Activated effector memory CD4-positive, alpha-beta T cell treated with anti-CD3 and anti-CD28 coated beads, Interleukin-2, amount 50 U/mL, for 16 hours (primary cell): ENCODE measurements at regions not wholly inside any gene's neighbourhood (a gene's known extent, or its start where the extent isn't known, plus 50 kb on each side); places are given as distances from the start of the nearest gene placed in this dataset.
"Not testable (repeated sequence)": the region's sequence is repeated elsewhere in the genome, so short reads cannot be mapped to it uniquely, and the experiment has no call there.

ENCODE experiments used
- DNase-seq: peaks from one replicate; pipeline ENCODE4 v3.0.0-alpha.2; 2020

DNA sequence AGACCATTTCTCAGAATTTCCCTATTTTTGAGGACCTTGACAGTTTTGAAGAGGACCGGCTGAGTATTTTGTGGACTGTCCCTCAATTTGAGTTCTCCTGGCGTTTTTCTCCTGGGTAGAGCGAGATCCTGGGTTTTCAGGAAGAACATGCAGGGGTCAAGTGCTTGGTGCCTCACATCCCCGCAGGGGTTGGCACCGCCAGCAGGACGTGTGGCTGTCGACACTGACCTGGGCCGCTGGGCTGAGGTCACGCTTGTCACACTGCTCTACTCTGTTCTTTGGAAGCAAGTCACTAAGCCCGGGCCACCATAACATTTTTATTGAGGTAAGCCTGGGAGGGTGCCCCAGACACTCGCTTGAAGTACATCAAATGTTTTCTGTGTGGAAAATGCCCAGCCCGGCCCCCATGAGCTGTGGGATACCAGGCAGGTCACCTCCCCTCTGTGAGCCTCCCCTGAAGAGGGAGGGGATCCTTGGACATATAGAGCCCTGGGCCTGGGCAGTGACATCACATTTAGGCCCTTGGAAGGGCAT lies 112.0 kb downstream of the NPIPB11 start:
- peak; percentile 34 for DNase-seq

DNA sequence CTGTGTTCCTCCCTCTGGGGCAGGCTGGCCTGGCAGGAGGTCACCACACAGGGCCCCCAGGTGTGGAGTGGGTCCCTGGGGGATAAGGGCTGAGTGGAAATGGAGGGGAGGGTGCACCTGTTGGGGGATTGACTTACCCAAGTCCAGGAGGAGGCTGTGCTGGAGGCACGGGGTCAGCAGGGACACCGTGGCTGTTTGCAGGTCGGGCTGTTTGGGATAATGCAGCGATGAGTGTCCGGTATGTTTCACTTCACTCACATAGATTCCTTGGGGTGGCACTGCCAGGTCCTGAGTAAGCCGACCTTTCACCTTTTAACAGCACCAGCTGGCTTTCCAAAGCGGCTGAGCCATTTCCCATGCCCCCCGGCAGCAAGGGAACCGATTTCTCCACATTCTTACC lies 113.0 kb downstream of the NPIPB11 start:
- peak; percentile 17 for DNase-seq

DNA sequence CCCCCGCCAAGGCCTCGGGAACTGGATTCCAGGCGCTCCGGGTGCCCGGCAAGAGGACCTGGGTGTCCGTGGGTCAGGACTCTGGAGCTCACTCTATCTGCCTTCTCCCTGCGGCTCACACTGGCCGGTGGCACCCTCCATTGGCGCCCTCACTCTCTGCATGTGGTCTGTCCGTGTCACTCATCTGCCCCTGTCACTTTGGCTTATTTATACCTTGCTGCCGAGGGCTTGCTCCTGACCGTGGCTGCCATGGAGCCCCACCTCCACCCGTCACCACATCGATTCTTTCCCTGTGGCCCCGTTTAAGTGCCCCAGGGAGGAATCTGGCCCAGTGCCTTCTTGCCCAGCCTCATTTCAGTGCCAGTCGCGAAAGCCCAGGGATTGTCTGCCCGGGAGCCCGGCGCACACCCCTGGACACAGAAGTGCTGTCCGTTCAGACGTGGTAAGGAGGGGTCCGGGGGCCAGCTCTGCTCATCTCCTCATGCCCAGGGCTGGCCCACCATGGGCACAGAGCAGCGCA lies 113.5 kb downstream of the NPIPB11 start:
- peak; percentile 50 for DNase-seq

DNA sequence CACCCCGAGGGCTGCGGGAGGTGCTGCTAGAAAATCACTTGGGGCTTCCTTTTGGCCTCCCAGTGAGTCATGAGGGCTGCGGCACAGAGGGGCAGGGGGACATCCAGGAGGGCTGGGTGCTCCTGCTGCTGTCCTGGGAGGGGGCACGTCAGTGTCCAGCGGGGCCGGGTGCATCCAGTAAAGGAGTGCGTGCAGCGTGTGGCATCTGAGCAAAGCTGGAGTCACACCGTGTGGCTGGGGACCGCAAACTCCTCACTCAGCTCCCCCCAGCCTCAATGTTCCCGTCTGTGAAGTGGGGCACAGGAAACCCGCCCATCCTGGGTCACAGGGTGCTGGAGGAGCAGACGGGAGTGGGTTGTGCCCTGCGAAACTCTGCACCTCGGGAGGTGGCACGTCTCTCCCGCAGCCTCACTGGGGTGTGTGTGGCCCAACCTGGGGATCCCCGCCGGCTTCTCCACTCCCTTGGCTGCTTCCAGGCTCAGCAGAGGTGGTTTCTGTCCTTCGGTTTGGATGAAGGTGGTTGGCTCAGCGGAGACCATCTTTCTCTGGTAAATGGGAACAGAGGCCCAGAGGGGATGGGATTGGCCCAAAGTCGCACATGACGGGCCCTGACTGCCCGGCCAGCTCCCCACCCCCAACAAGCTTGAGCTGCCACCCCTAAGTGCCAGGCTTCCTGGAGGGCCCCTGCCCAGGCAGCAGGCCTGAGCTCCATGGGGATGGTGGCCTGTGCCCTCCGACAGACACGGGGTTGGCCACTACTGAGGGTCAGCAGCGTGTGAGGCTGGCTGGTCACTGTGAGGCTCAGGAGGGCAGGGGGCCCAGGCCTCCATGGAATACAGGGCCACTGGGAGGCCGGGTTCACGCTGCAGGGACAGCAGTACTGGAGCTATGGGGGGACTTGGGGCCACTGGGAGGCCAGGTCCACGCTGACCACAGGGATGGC lies 114.9 kb downstream of the NPIPB11 start:
- DNase-seq, result peak; percentile 66

DNA sequence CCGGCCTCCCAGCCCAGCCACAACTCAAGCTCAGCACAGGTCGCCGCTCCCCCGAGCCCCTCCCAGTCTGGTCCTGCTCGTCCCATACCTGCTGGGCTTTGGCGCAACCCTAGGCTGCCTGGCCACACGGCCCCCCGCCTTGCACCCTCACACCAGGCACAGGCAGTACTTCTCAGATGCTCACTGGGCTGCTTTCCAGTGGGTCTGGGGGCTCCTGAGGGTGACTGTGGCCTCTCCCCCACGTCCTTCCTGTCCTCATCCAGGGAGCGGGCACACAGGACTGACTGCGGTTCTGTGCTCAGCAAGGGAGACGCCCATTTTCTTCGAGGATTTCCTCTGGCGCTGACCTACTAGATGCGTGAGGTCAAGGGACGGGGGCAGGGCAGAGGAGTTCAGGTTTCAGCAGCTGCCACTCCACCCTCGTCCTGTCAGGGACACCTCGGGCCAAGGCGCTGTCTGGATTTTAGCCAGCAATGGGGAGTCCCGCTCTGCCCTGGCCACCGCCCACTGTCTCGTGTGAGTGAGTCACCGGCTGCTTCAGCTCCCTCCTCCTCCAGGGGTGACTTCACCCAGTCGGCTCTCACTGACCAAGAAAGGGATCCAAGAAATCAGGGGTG lies 115.8 kb downstream of the NPIPB11 start:
- DNase-seq, result peak; percentile 88

DNA sequence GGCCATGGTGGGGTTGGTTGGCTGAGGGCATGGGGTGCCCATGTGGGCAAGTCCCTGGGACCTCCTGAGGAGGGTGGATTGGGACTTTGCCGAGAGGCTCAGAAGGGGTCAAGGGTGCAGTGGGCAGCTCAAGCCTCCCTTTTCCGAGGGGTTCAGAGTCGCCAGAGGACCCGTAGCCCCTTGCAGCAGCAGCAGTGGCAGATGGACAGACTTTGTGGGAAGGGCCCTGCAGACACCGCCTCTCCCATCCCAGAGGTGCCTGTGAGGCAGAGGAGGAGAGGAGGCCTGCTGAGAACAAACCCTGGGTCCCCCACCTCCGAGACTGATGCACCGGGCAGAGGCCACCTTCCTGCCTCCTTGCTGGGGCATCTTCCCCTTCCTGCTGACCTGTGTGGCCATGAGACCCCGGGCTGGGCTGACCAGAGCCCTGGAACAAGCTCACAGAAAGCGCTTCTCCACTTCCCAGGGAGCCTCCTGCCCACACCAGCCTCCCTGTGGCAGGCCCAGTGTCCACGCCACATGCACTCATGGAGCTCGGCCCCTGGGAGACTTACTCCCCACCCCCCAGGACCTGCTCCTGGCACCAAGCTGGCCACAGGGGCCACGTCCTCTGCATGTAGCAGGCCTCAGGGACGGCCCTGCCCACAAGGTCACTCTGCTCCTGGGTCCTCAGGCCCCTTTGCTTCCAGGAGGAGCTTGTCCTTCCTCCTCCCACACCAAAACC lies 116.8 kb downstream of the NPIPB11 start:
- peak; percentile 55 for DNase-seq

DNA sequence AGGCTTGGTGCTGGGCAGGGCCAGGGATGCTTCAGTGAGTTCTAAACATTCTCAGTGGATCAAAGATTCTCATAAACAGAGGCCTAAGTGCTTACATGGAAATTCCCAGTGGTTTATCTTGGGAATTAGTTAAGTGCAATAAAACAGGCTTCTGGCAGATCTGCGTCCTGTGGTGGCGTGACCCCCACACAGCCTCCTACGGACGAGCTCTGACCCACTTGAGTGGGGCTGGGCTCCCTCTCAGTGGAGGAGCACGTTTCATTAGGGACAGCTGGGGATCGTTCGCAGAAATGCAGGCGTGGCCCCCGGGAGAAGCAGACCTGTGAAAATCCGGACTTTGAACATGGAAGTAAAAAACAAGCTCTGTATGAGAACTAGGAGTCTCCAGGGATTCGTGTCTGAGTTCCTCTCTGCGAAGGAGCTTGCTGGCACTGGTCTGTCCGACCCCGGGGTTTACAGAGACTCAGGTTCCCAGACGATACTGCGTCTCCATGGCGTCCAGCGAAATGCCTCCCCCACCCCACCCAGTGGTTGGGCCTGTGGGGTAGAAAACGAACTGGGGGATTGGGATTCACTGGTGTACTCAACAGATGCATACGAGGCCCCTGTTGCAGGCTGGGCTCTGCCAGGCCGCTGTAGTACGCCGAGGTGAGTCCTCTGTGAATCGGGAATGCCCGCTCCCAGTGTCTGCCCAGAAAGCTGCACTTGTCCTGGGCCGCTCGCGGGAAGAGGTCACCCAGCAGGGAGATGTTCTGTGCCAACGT lies 117.6 kb downstream of the NPIPB11 start:
- peak; percentile 57 for DNase-seq

DNA sequence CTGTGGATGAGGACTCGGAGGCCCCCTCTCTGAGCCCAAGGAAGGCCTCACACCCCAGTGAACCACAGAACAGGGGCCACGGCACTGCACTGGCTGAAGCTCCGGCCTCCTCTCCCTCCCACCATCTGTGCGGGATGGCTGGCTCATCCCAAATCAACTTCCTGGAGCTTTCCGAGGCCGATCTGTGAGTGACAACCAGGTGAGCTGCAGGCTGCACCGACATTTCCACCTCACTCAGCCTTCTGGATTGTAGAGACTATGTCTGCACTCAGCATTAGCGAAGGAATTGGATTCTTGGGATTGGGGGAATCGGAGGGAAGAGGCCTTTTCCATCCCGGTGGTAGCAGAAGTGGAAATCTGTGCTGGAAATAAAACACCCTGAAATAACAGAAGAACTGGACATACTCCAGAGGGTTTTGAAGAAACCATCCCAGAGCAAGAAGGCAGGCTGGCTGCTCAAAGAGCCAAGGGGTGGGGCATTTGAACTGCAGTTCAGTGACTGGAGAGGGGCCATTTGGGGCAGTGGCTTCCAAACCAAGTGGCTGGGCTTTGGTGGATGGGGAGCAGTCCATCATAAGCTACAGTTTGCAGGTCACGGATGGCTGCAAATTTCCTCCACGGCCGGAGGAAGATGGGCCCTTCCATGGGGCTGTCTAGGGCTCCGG lies 118.5 kb downstream of the NPIPB11 start:
- peak; percentile 28 for DNase-seq

DNA sequence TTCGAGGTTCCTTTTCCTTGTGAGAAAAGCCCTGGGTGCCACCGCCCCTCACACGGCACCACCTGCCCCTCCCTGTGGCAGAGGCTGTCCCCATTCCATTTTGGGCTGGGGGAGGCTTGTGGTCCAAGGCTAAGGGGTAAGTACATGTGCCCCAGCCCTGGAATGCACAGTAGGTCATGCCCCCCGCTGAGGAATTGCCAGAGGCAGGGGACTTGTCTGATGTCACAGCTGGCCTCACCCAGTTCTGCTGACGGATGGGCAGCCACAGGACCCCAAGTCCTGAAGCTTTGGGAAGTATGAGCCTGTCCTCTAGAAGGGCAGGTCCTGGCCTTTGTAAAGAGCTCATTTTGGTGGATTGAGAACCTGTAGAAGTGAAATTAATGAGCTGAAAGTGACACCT lies 119.3 kb downstream of the NPIPB11 start:
- DNase-seq, result peak; percentile 45

DNA sequence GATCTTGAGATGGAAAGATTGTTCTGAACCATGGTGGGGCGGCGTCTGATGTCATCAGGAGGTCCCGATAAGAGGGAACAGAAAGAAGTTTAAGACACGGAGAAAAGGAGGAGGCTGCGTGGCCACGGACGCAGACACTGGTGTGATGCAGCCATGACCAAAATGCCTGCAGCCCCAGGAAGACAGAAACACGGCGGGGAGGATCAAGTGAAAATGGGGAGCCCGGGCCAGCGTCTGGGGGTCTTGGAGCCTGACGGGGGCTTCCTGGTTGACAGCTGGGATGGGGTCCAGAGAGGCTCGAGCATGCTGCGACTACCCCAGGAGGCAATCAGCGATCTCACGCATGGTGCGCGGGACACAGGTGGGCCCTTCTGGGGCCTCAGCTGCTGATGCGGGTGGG lies 119.7 kb downstream of the NPIPB11 start:
- DNase-seq, result peak; percentile 31

DNA sequence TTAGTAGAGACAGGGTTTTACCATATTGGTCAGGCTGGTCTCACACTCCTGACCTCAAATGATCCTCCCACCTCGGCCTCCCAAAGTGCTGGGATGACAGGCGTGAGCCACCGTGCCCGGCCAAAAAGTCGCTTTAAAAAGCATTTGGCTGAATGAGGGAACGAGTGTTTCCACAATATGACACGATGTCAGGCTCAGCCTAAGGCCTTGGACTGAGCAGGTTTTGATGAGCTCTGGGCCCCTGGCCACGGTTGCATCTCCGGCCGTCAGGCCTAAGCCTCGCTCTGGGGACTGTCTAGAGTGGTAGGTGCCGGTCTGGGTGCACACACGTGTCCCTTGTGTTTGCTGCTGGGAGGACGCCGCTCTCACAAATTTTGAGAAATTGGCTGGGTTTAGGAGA lies 120.3 kb downstream of the NPIPB11 start:
- peak; percentile 14 for DNase-seq

DNA sequence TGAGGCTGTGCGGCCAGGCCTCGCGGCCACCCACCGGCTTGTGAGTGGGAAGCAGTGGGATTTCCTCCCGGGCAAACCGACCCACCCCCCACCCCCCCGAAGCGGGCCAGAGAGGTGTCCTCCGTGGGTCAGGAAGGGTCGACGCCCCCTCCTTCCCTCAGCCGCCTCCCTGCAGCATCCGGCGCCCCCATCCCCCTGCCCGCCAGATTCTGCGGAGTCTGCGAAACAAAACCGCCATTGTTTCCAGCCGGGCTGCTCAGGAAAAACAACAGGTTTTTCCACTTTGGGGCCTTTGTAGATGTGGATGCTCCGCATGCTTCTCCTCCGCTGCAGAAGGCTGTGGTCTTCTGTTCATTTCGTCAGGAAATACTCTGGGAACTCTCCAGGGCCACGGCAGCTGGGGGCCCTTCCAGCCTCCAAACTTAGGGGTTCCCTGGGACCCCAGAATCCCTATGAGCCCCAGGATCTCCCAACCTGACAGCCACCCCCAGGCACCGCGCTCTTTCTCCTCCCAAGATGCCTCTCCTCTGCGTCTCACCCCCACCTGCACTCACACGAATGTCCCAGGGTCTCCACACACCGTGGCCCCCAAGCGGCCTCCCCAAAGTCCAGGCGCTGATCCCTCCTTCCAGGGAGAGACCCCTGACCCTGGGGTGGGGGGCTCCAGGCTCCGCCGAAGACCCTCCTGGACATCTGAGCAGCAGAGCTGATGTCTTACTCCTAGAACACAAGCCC lies 121.2 kb downstream of the NPIPB11 start:
- peak; percentile 61 for DNase-seq

DNA sequence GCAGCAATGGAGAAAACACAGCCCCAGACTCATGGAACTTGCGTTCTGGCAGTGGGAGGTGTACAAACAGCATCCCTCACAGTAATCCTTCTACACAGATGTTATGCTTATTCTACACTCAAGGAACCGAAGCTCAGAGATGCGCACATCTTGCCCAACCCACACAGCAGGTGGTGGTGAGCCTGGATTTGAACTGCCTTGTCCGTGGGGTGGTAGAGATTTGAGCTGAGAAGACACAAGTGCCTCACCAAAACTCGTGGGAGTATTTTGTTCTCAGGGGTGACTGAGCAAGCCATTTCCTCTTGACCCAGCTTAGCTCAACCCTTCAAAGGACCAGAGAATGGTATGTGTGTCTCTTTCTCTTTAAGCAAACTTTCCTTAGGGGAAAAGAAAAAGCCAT lies 121.8 kb downstream of the NPIPB11 start:
- peak; percentile 39 for DNase-seq

DNA sequence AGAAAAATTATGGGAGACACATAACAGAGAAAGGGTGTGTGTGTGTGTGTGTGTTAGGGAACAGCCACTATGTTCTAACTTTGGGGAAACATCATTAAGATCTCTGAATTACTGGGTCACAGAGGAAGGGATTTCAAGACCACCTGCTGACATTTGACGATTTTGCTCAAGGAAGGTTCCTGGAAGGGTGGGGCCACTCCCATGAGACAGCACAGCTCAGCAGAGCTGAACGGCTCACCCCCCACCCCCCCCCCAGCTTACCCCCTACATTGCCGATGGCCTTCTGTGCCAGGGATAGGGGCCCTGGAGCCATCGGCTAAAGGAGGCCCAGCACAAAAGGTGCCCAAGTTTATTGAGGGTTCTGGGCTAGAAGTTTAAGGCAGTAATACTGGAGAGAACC lies 122.4 kb downstream of the NPIPB11 start:
- DNase-seq, result not testable (repeated sequence)

DNA sequence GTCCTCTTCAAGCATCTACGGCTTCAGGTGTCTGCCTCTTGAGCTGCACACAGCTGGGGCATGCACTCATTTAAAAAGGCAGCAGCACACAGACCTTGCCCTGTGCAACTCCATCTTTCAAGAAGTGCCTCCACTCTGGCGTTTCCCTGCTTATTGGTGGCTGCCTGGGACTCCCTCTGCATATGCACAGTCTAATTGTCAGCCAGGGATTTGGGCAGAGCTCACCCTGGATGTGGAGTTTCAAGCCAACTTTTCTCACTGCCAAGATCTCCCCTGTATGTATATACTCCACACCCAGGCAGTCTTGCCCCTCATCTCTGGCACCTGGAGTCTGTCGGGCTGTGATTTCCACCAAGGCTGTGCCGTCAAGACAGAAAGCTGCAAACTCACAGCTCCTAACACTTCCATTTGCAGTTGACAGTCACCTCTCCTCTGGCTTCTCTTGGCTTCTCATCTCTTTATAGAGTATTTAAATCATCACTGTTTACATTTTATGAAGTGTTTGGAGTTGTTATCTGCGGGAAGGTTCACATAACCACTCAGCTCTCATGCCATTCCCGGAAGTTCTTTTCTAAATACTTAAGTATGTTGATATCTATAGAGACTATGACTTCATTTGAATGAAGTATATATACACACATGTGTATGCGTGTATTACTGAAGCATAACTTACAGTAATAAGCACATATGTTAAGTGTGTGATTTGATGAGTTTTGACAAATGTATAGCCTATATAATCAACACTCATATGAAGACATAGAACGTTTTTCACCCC lies 128.2 kb downstream of the NPIPB11 start:
- DNase-seq, result peak; percentile 24

DNA sequence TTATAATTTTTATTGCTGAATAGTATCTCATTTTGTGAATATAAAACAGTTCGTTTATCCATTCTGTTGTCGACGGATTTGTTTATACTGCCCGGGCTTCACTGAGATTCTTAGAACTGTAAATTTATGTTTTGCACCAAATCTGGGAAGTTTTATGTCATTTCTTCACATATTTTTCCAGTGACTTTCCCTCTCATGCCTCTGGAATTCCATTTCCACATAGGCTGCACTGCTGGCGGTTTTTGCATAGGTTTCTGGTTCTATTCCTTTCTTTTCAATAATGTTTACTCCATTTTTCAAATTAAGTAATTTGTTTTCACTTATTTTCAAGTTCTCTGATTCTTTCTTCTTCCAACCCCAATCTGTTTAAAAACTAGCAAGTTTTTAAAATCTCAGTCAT lies 130.1 kb downstream of the NPIPB11 start:
- not testable (repeated sequence) for DNase-seq

DNA sequence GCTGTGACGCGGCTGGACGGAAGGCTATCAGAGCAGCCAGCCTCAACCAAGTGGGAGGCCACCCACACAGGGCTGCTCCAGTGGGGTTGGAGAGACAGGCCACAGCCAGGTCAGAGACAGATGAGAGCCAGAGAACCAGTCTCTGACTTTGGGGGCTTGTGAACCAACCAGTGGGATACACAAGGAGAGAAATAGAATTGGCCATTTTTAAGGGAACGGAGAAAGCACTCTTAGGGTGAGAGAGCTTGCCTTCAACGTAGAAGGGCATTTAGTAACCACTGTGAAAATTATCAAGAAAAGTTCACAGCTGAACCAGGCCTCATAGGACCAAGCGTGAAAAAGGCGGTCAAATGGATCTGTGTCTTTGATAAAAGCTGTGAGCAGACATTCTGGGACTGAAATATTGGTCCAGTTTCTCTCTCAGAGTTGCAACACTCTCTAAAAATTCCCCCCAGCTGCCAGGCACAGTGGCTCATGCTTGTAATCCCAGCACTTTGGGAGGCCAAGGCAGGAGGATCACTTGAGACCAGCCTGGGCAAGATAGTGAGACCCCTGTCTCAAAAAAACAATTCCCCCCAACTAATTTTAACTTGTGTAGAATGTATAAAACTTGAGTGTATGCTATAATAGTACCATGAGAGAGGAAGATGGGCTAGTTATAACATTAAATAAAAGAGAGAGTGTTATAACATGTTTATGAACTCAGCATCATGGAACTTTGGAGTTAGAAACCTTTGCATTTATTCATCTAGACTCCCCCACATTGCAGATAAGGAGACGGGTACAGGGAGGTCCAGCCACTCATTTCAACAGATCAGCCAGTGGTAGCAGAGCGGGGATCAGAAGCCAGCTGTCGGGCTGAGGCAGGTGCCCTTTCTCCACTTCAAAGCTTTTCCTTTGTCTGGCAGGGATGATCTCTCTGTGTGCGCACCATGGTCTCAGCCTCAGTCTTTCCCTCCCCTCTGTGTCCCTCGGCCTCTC lies 132.2 kb downstream of the NPIPB11 start:
- DNase-seq, result peak; percentile 28

DNA sequence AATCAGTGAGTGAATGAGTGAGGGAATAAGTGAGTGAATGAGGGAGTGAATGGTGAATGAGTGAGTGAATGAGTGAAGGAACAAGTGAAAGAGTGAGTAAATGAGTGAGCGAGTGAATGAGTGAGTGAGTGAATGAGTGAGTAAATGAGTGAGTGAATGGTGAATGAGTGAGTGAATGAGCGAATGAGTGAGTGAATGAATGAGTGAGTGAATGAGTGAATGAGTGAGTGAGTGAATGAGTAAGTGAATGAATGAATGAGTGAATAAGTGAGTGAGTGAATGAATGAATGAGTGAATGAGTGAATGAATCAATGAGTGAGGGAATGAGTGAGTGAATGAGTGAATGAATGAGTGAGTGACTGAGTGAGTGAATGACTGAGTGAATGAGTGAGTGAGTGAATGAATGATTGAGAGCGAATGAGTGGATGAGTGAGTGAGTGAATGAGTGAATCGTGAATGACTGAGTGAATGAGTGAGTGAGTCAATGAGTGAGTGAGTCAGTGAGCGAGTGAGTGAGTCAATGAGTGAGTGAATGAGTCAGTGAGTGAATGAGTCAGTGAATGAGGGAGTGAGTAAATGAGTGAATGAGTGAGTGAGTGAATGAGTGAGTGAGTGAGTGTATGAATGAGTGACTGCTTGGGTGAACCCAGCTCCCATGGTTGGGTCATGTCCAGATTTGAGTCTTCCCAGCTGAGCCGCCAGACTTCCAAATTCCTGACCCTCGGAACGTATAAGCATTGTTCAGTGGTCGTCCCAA lies 133.0 kb downstream of the NPIPB11 start:
- peak; percentile 8 for DNase-seq
